GM12801 (cell line): ENCODE measurements at regions not wholly inside any gene's neighbourhood (a gene's known extent, or its start where the extent isn't known, plus 50 kb on each side); places are given as distances from the start of the nearest gene placed in this dataset.

ENCODE experiments used
- CTCF ChIP-seq: IDR thresholded peaks from one replicate; pipeline ENCODE4 v1.5.1; 2011; ENCODE audit warnings: control low read depth; ENCODE audit not compliant: insufficient read length; ENCODE audit errors: extremely low read depth

GRCh38 chr11:23509023-23509422, 648.7 kb upstream of the CCDC179 start:
- TF ChIP-seq CTCF: no peak

GRCh38 chr11:23509821-23510220, 649.5 kb upstream of the CCDC179 start:
- TF ChIP-seq CTCF: no peak

GRCh38 chr11:23519194-23519593, 658.9 kb upstream of the CCDC179 start:
- TF ChIP-seq CTCF: no peak

- TF ChIP-seq CTCF: no peak
These were observed 660.1 kb upstream of the CCDC179 start for GRCh38 chr11:23520226-23520960.

GRCh38 chr11:23536907-23537306, 676.6 kb upstream of the CCDC179 start:
- no peak for TF ChIP-seq CTCF

GRCh38 chr11:23539556-23539955, 679.3 kb upstream of the CCDC179 start:
- no peak for TF ChIP-seq CTCF

- TF ChIP-seq CTCF: no peak
These were observed 679.9 kb upstream of the CCDC179 start for GRCh38 chr11:23540101-23540561.
